Endothelial cell of umbilical vein (primary cell): ENCODE measurements at regions not wholly inside any gene's neighbourhood (a gene's known extent, or its start where the extent isn't known, plus 50 kb on each side); places are given as distances from the start of the nearest gene placed in this dataset.

Experiments used
- BruUV-seq: library from RNA; stranded (reverse); fragments of 400-500 nt; replicated peaks from 2 replicates; lab custom pipeline; 2021; lab: Mats Ljungman, UMichigan
- CTCF ChIA-PET: fragments of 300-600, 350-600 bp; sonication (Branson Sonifier 250); formaldehyde crosslinking; loops from one replicate; lab custom pipeline; 2021; ENCODE audit warnings: antibody characterized with exemption, inconsistent platforms; lab: Charles Lee
- POLR2A ChIA-PET: fragments of 300-600, 350-600 bp; sonication (Branson Sonifier 250); formaldehyde crosslinking; loops from one replicate; lab custom pipeline; 2021; ENCODE audit warnings: antibody characterized with exemption, inconsistent platforms; lab: Charles Lee
- DNase-seq: peaks from one replicate; pipeline ENCODE4 v3.0.0-alpha.2; 2011; ENCODE audit warnings: low read depth, low spot score
- FAIRE-seq: peaks from 2 replicates; lab custom pipeline; 2011; peaks lifted over from hg19 to GRCh38; lab: Jason Lieb, UNC
- H2AFZ ChIP-seq: 2 replicates; pipeline ENCODE4 v1.6.0; 2012; ENCODE audit warnings: low read depth, low read length, control low read depth, inconsistent platforms
- H3K27ac ChIP-seq: 2 replicates; pipeline ENCODE4 v1.5.1; 2011; ENCODE audit warnings: low read depth, mild to moderate bottlenecking, control low read depth, low read length, moderate library complexity; ENCODE audit not compliant: insufficient read depth
- H3K27me3 ChIP-seq, 2 experiments: 2 replicates each; pipeline versions ENCODE4 v1.6.0 to v1.6.1; 2011; ENCODE audit warnings: low read length in 2 of 2, mixed read lengths in 1 of 2; ENCODE audit not compliant: control insufficient read depth in 2 of 2, insufficient read depth in 2 of 2
- H3K36me3 ChIP-seq, 2 experiments: 2 replicates in 1 of 2; 3 replicates in 1 of 2; pipeline ENCODE4 v1.5.1; 2011; ENCODE audit warnings: low read length in 2 of 2, mild to moderate bottlenecking in 1 of 2, moderate library complexity in 1 of 2; ENCODE audit not compliant: control insufficient read depth in 2 of 2, insufficient read depth in 2 of 2; ENCODE audit errors: extremely low read depth in 1 of 2
- H3K4me1 ChIP-seq: 3 replicates; pipeline ENCODE4 v1.5.1; 2011; ENCODE audit warnings: mild to moderate bottlenecking, low read length; ENCODE audit not compliant: control insufficient read depth, insufficient read depth; ENCODE audit errors: extremely low read depth
- H3K4me2 ChIP-seq: 2 replicates; pipeline ENCODE4 v1.6.1; 2011; ENCODE audit warnings: low read length, control low read depth, mixed read lengths; ENCODE audit not compliant: insufficient read depth
- H3K4me3 ChIP-seq, 3 experiments: fragments of 200-600 bp in 1 of 3; sonication (generic), shearing (Covaris generic) in 1 of 3; replicated peaks in 1 of 3; 2 replicates each; pipeline ENCODE4 v1.5.1; 2011 to 2016; ENCODE audit warnings: control low read depth in 3 of 3, low read length in 3 of 3, mild to moderate bottlenecking in 2 of 3, inconsistent platforms in 1 of 3, low read depth in 1 of 3, moderate library complexity in 1 of 3; ENCODE audit not compliant: insufficient read depth in 1 of 3
- H3K79me2 ChIP-seq: 2 replicates; pipeline ENCODE4 v1.6.0; 2012; ENCODE audit warnings: low read length, inconsistent platforms; ENCODE audit not compliant: control insufficient read depth, insufficient read depth
- H3K9ac ChIP-seq: replicated peaks from 2 replicates; pipeline ENCODE3; 2011; ENCODE audit warnings: low read length, control low read depth; ENCODE audit not compliant: insufficient read depth; ENCODE audit errors: extremely low read depth
- H3K9me1 ChIP-seq: replicated peaks from 3 replicates; pipeline ENCODE4 v1.6.0; 2011; ENCODE audit warnings: mild to moderate bottlenecking, low read length; ENCODE audit not compliant: control insufficient read depth, insufficient read depth; ENCODE audit errors: extremely low read depth
- H3K9me3 ChIP-seq: replicated peaks from 2 replicates; pipeline ENCODE4 v1.5.1; 2012; ENCODE audit warnings: low read length, inconsistent platforms; ENCODE audit not compliant: control insufficient read depth, insufficient read depth
- H4K20me1 ChIP-seq: replicated peaks from 2 replicates; pipeline ENCODE3; 2011; ENCODE audit warnings: mild to moderate bottlenecking, low read length; ENCODE audit not compliant: control insufficient read depth, insufficient read depth; ENCODE audit errors: extremely low read depth
- EZH2 ChIP-seq: IDR thresholded peaks from 2 replicates; pipeline ENCODE4 v1.6.1; 2012; ENCODE audit warnings: borderline replicate concordance, low read depth, mild to moderate bottlenecking, moderate library complexity, low read length, inconsistent platforms; ENCODE audit not compliant: severe bottlenecking
- FOS ChIP-seq: IDR thresholded peaks from 2 replicates; pipeline ENCODE4 v1.6.1; 2011; ENCODE audit warnings: mild to moderate bottlenecking, low read length, moderate library complexity, borderline replicate concordance; ENCODE audit not compliant: insufficient read depth
- GATA2 ChIP-seq: IDR thresholded peaks from 2 replicates; pipeline ENCODE4 v1.7.0; 2011; ENCODE audit warnings: low read depth, mild to moderate bottlenecking, moderate library complexity, mixed read lengths, low read length; ENCODE audit not compliant: insufficient read length, insufficient read depth
- JUN ChIP-seq: IDR thresholded peaks from 2 replicates; pipeline ENCODE4 v1.6.1; 2011; ENCODE audit warnings: borderline replicate concordance, low read depth; ENCODE audit not compliant: insufficient read length, insufficient read depth
- MYC ChIP-seq: IDR thresholded peaks from one replicate; pipeline ENCODE4 v1.6.1; 2011; ENCODE audit warnings: mild to moderate bottlenecking, low read depth, low read length
- POLR2A ChIP-seq: IDR thresholded peaks from 2 replicates; pipeline ENCODE4 v1.6.1; 2012; ENCODE audit warnings: low read depth, mild to moderate bottlenecking, control low read depth, low read length
- POLR2AphosphoS5 ChIP-seq: IDR thresholded peaks from 2 replicates; pipeline ENCODE4 v1.6.1; 2012; ENCODE audit warnings: low read depth, mild to moderate bottlenecking, control low read depth, low read length, moderate library complexity; ENCODE audit not compliant: insufficient read depth
- dilution Hi-C: fragments of 300-500 bp; cut with MboI; formaldehyde crosslinking; loops from one replicate; pipeline ENCODE4 v1.15.0; 2019; ENCODE audit warnings: low sequenced_read_pairs; ENCODE audit not compliant: extremely low pct_ligation_motif_present
- intact Hi-C: fragments of 100-400 bp; cut with micrococcal nuclease; formaldehyde crosslinking; loops from one replicate; pipeline ENCODE4 v1.10.0; 2022
- TF ChIP-seq, protein P1 (sequence below), 2 donors: IDR thresholded peaks; 1 replicate in 1 of 2; 2 replicates in 1 of 2; pipeline ENCODE4 v1.5.1; 2011; ENCODE audit warnings: low read length in 2 of 2, mild to moderate bottlenecking in 2 of 2, moderate library complexity in 2 of 2, control low read depth in 1 of 2, inconsistent platforms in 1 of 2, low read depth in 1 of 2; ENCODE audit not compliant: insufficient read depth in 1 of 2; ENCODE audit errors: extremely low read depth in 1 of 2
- TF ChIP-seq, protein P2 (sequence below): IDR thresholded peaks from 2 replicates; pipeline ENCODE4 v1.6.1; 2011; ENCODE audit not compliant: insufficient read depth, insufficient read length

DNA sequence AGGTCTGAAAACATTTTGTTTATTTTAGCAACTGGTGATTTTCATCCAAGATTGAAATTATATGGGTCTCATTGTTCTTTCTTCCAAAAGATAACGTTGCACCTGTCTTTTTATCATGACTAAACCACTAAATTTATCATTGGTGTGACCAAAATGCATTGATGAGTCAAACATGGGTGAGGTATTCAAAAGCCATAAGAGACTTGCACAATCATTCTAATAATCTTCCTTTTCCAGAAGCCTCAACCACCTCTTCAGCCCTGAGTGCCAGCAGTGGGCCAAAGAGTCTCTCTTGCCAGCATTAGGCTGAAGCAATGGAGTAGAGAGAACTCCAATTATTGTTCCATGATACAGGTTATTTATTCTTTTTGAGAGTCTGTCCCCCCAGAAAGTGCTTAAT is 198.9 kb downstream of the LURAP1L start:
- intact Hi-C loops (no loop called here), dilution Hi-C loops (no loop called here)
- ChIA-PET CTCF (interaction anchor here (1.0 kb wide), 1 partner anchor 8 kb away, joined by 3 read pairs; no protein-coding TSS in a partner anchor), POLR2A (no interaction called here)
- no peak overlapping the region for H3K4me3 ChIP-seq
- no peaks in the 10 kb centered on the region for H3K9me3 ChIP-seq
- DNase-seq: no peak
- no peaks in the 10 kb centered on the region for H3K27me3 ChIP-seq
- no peak overlapping the region for H3K9ac ChIP-seq
- H3K79me2 ChIP-seq: no peaks in the 10 kb centered on the region
- no peaks in the 10 kb centered on the region for H3K4me1 ChIP-seq
- no peak overlapping the region for H2AFZ ChIP-seq
- TF ChIP-seq POLR2A (no peak), FOS (no peak), JUN (no peak), POLR2AphosphoS5 (no peak), GATA2 (no peak), EZH2 (no peak), MYC (no peak)
- TF ChIP-seq, protein P1, sequence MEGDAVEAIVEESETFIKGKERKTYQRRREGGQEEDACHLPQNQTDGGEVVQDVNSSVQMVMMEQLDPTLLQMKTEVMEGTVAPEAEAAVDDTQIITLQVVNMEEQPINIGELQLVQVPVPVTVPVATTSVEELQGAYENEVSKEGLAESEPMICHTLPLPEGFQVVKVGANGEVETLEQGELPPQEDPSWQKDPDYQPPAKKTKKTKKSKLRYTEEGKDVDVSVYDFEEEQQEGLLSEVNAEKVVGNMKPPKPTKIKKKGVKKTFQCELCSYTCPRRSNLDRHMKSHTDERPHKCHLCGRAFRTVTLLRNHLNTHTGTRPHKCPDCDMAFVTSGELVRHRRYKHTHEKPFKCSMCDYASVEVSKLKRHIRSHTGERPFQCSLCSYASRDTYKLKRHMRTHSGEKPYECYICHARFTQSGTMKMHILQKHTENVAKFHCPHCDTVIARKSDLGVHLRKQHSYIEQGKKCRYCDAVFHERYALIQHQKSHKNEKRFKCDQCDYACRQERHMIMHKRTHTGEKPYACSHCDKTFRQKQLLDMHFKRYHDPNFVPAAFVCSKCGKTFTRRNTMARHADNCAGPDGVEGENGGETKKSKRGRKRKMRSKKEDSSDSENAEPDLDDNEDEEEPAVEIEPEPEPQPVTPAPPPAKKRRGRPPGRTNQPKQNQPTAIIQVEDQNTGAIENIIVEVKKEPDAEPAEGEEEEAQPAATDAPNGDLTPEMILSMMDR (IDR thresholded peaks at IDR 0.05; ENCODE audit: extremely low read depth in 1 of 2, insufficient read depth in 1 of 2, low read depth in 1 of 2, low read length in 2 of 2): no peak
- TF ChIP-seq, protein P2, sequence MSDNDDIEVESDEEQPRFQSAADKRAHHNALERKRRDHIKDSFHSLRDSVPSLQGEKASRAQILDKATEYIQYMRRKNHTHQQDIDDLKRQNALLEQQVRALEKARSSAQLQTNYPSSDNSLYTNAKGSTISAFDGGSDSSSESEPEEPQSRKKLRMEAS: no peak
- no peaks in the 10 kb centered on the region for H4K20me1 ChIP-seq
- no peak for FAIRE-seq
- H3K9me1 ChIP-seq: no peaks in the 10 kb centered on the region
- H3K27ac ChIP-seq: no peak overlapping the region
- BruUV-seq: no TSS peak
- H3K36me3 ChIP-seq: no peaks in the 10 kb centered on the region
- no peak overlapping the region for H3K4me2 ChIP-seq
